IMR-90 (cell line): ENCODE measurements at regions not wholly inside any gene's neighbourhood (a gene's known extent, or its start where the extent isn't known, plus 50 kb on each side); places are given as distances from the start of the nearest gene placed in this dataset.

Experiments used
- ATAC-seq: fragments of 200-7000 bp; cut with Tn5 transposase; 2 replicates; pipeline ENCODE4 v1.9.1; 2020; ENCODE audit warnings: low read depth, mild to moderate bottlenecking, moderate library complexity
- BruUV-seq: library from RNA; stranded (reverse); fragments of 400-500 nt; replicated peaks from 2 replicates; lab custom pipeline; 2021; lab: Mats Ljungman, UMichigan
- CTCF ChIA-PET: fragments of 300-600 bp; formaldehyde crosslinking; extraction: SDS; loops from one replicate; lab custom pipeline; 2021; ENCODE audit warnings: antibody characterized with exemption; lab: Yijun Ruan, JAX
- POLR2A ChIA-PET: fragments of 300-600 bp; sonication (Branson Sonifier 250); formaldehyde crosslinking; loops from one replicate; lab custom pipeline; 2022; ENCODE audit warnings: antibody characterized with exemption; ENCODE audit not compliant: unreplicated experiment; lab: Charles Lee
- DNase-seq: peaks from one replicate; pipeline ENCODE4 v3.0.0; 2013
- H2AFZ ChIP-seq: replicated peaks from 2 replicates; pipeline ENCODE3; 2013; ENCODE audit warnings: low read length, mild to moderate bottlenecking; ENCODE audit not compliant: poor library complexity
- H2AK5ac ChIP-seq: 2 replicates; pipeline ENCODE4 v1.6.1; 2013; ENCODE audit warnings: low read depth, low read length, inconsistent platforms
- H2AK9ac ChIP-seq: replicated peaks from 2 replicates; pipeline ENCODE3; 2013; ENCODE audit warnings: mild to moderate bottlenecking, low read depth, low read length, moderate library complexity; ENCODE audit not compliant: poor library complexity
- H2BK120ac ChIP-seq: 2 replicates; pipeline ENCODE4 v1.6.1; 2013; ENCODE audit warnings: low read depth, low read length, inconsistent platforms
- H2BK15ac ChIP-seq: 3 replicates; pipeline ENCODE4 v1.6.1; 2013; ENCODE audit warnings: low read depth, low read length, inconsistent platforms
- H2BK20ac ChIP-seq: 2 replicates; pipeline ENCODE4 v1.6.1; 2013; ENCODE audit warnings: low read depth, mild to moderate bottlenecking, inconsistent platforms, low read length, moderate library complexity
- H2BK5ac ChIP-seq: 2 replicates; pipeline ENCODE4 v1.6.1; 2013; ENCODE audit warnings: mild to moderate bottlenecking, low read depth, low read length, inconsistent platforms; ENCODE audit not compliant: poor library complexity, severe bottlenecking
- H3K14ac ChIP-seq: replicated peaks from 2 replicates; pipeline ENCODE4 v1.6.1; 2013; ENCODE audit warnings: low read depth, low read length, inconsistent platforms
- H3K18ac ChIP-seq: 2 replicates; pipeline ENCODE4 v1.6.1; 2013; ENCODE audit warnings: low read depth, low read length, control low read depth
- H3K23ac ChIP-seq: 2 replicates; pipeline ENCODE4 v1.6.1; 2013; ENCODE audit warnings: low read depth, low read length, inconsistent platforms
- H3K27ac ChIP-seq: 2 replicates; pipeline ENCODE4 v1.5.1; 2013; ENCODE audit warnings: mild to moderate bottlenecking, control low read depth, low read length; ENCODE audit not compliant: insufficient read depth
- H3K27me3 ChIP-seq: 2 replicates; pipeline ENCODE4 v1.6.1; 2013; ENCODE audit warnings: low read length; ENCODE audit not compliant: control insufficient read depth, insufficient read depth
- H3K36me3 ChIP-seq: 2 replicates; pipeline ENCODE4 v1.6.1; 2013; ENCODE audit warnings: low read length, mixed read lengths; ENCODE audit not compliant: control insufficient read depth, insufficient read depth
- H3K4ac ChIP-seq: 2 replicates; pipeline ENCODE4 v1.6.1; 2013; ENCODE audit warnings: low read depth, low read length, inconsistent platforms
- H3K4me1 ChIP-seq: 2 replicates; pipeline ENCODE4 v1.6.1; 2013; ENCODE audit warnings: low read length, mixed read lengths; ENCODE audit not compliant: control insufficient read depth, insufficient read depth
- H3K4me2 ChIP-seq: 2 replicates; pipeline ENCODE4 v1.6.1; 2013; ENCODE audit warnings: low read depth, mild to moderate bottlenecking, control low read depth, low read length, moderate library complexity
- H3K4me3 ChIP-seq: 2 replicates; pipeline ENCODE4 v1.5.1; 2013; ENCODE audit warnings: low read depth, mild to moderate bottlenecking, control low read depth, low read length, moderate library complexity; ENCODE audit not compliant: insufficient read depth
- H3K56ac ChIP-seq: 2 replicates; pipeline ENCODE4 v1.6.1; 2013; ENCODE audit warnings: low read length, inconsistent platforms; ENCODE audit not compliant: insufficient read depth; ENCODE audit errors: extremely low read depth
- H3K79me1 ChIP-seq, 2 experiments: 2 replicates each; pipeline ENCODE4 v1.6.1; 2013; ENCODE audit warnings: low read length in 2 of 2, inconsistent platforms in 1 of 2, low read depth in 1 of 2
- H3K9ac ChIP-seq: 2 replicates; pipeline ENCODE4 v1.6.1; 2013; ENCODE audit warnings: low read depth, low read length, control low read depth
- H3K9me1 ChIP-seq: 2 replicates; pipeline ENCODE4 v1.6.1; 2013; ENCODE audit warnings: low read length, inconsistent platforms; ENCODE audit not compliant: insufficient read depth
- H3K9me3 ChIP-seq: 2 replicates; pipeline ENCODE4 v1.6.1; 2013; ENCODE audit warnings: low read length; ENCODE audit not compliant: control insufficient read depth, insufficient read depth
- H4K20me1 ChIP-seq: 2 replicates; pipeline ENCODE4 v1.6.1; 2013; ENCODE audit warnings: low read length, inconsistent platforms; ENCODE audit not compliant: insufficient read depth
- H4K5ac ChIP-seq: 2 replicates; pipeline ENCODE4 v1.6.1; 2013; ENCODE audit warnings: mild to moderate bottlenecking, low read depth, low read length, control low read depth
- H4K8ac ChIP-seq, 2 experiments: 2 replicates each; pipeline ENCODE4 v1.6.1; 2013; ENCODE audit warnings: low read depth in 2 of 2, low read length in 2 of 2, control low read depth in 1 of 2, inconsistent platforms in 1 of 2
- H4K91ac ChIP-seq: 2 replicates; pipeline ENCODE4 v1.6.1; 2013; ENCODE audit warnings: low read depth, low read length, inconsistent platforms; ENCODE audit not compliant: insufficient read depth
- BHLHE40 ChIP-seq: fragments of 150-350 bp; IDR thresholded peaks from 2 replicates; pipeline ENCODE4 v1.6.1; 2016; ENCODE audit warnings: mild to moderate bottlenecking, low read depth, low read length
- CEBPB ChIP-seq: IDR thresholded peaks from 2 replicates; pipeline ENCODE4 v1.6.1; 2012; ENCODE audit warnings: low read depth, low read length, improper control_type of control experiment
- CHD1 ChIP-seq: IDR thresholded peaks from 2 replicates; pipeline ENCODE4 v1.6.1; 2012; ENCODE audit warnings: low read depth, low read length, improper control_type of control experiment
- MAFK ChIP-seq: IDR thresholded peaks from 2 replicates; pipeline ENCODE4 v1.6.1; 2012; ENCODE audit warnings: low read depth, low read length, improper control_type of control experiment
- MXI1 ChIP-seq: IDR thresholded peaks from 2 replicates; pipeline ENCODE4 v1.6.1; 2012; ENCODE audit warnings: low read depth, mild to moderate bottlenecking, low read length, moderate library complexity, borderline replicate concordance
- NFE2L2 ChIP-seq: fragments of 150-350 bp; IDR thresholded peaks from 2 replicates; pipeline ENCODE4 v1.6.1; 2016; ENCODE audit warnings: low read depth, mild to moderate bottlenecking, low read length
- POLR2A ChIP-seq: IDR thresholded peaks from 2 replicates; pipeline ENCODE4 v1.6.1; 2012; ENCODE audit warnings: mild to moderate bottlenecking, low read depth, low read length
- RFX5 ChIP-seq: IDR thresholded peaks from 2 replicates; pipeline ENCODE4 v1.8.0; 2012; ENCODE audit warnings: low read depth, mild to moderate bottlenecking, low read length, moderate library complexity
- WGBS, 2 experiments: methylation state at CpG; one replicate each; pipeline versions ENCODE4 v1.1.5 to v1.1.7; 2013; ENCODE audit warnings: missing lambda C conversion rate in 2 of 2; ENCODE audit not compliant: insufficient read length in 1 of 2; ENCODE audit errors: extremely low coverage in 2 of 2; 5-methylcytosine and 5-hydroxymethylcytosine counted together
- dilution Hi-C: fragments of 300-500 bp; cut with HindIII; formaldehyde crosslinking; loops from one replicate; pipeline ENCODE4 v1.14.3; 2018; ENCODE audit warnings: low sequenced_read_pairs; ENCODE audit not compliant: unreplicated experiment
- in situ Hi-C: fragments of 300-500 bp; cut with MboI; formaldehyde crosslinking; loops from 3 replicates; pipeline ENCODE4 v1.14.3; 2019; ENCODE audit warnings: low sequenced_read_pairs, inconsistent platforms, mixed read lengths
- intact Hi-C: fragments of 100-400 bp; cut with micrococcal nuclease; formaldehyde crosslinking; loops from 2 replicates; pipeline ENCODE4 v1.10.0; 2022
- TF ChIP-seq, protein P1 (sequence below): fragments of 150-350 bp; IDR thresholded peaks from 2 replicates; pipeline ENCODE4 v1.6.1; 2017; ENCODE audit warnings: mild to moderate bottlenecking, antibody characterized with exemption, low read length, low read depth
- TF ChIP-seq, protein P2 (sequence below): fragments of 150-350 bp; IDR thresholded peaks from 2 replicates; pipeline ENCODE4 v1.6.1; 2016; ENCODE audit warnings: low read depth, mild to moderate bottlenecking, low read length, moderate library complexity, borderline replicate concordance

DNA sequence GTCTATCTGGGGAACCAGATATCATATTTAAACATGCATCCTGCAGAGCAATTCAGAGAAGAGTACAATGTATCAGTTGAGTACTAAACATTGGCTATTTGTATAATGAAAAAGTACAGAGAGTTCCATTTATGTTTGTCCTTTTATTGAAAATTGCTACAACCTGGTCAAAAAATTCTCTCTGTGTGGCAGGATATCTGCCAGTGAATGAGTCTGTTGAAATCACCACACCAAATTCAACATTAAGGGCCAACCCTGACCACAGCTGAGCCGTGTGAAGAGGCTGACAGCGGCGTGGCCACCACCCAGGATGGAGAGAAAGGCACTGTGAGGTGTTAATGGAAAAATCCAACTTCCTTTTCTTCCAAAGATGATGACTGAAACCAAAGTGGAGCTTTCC is 422.7 kb upstream of the PIK3R1 start:
- Histone ChIP-seq H3K9me1 (no peaks in the 10 kb centered on the region), H4K20me1 (no peaks in the 10 kb centered on the region), H2AFZ (no peak overlapping the region), H3K18ac (no peak overlapping the region), H4K8ac (no peak overlapping the region), H2AK5ac (no peak overlapping the region), H3K4ac (no peak overlapping the region), H2BK20ac (no peak overlapping the region), H4K91ac (no peak overlapping the region), H3K4me2 (no peak overlapping the region), H3K36me3 (no peaks in the 10 kb centered on the region), H4K5ac (no peak overlapping the region), H2AK9ac (no peak overlapping the region), H2BK120ac (no peak overlapping the region), H2BK15ac (no peak overlapping the region), H3K4me1 (no peaks in the 10 kb centered on the region), H3K4me3 (no peak overlapping the region), H3K27ac (no peak overlapping the region), H3K23ac (no peak overlapping the region), H3K9me3 (peaks cover 6% of the 10 kb centered on the region), H3K56ac (no peak overlapping the region), H3K9ac (no peak overlapping the region), H3K27me3 (no peaks in the 10 kb centered on the region), H3K14ac (no peak overlapping the region), H3K79me1 (no peaks in the 10 kb centered on the region), H2BK5ac (no peak overlapping the region)
- TF ChIP-seq CHD1, result no peak
- no peak for TF ChIP-seq MAFK
- TF ChIP-seq NFE2L2, result no peak
- TF ChIP-seq CEBPB, result no peak
- TF ChIP-seq MXI1, result no peak
- TF ChIP-seq, protein P1, sequence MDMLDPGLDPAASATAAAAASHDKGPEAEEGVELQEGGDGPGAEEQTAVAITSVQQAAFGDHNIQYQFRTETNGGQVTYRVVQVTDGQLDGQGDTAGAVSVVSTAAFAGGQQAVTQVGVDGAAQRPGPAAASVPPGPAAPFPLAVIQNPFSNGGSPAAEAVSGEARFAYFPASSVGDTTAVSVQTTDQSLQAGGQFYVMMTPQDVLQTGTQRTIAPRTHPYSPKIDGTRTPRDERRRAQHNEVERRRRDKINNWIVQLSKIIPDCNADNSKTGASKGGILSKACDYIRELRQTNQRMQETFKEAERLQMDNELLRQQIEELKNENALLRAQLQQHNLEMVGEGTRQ, result no peak
- TF ChIP-seq, protein P2, sequence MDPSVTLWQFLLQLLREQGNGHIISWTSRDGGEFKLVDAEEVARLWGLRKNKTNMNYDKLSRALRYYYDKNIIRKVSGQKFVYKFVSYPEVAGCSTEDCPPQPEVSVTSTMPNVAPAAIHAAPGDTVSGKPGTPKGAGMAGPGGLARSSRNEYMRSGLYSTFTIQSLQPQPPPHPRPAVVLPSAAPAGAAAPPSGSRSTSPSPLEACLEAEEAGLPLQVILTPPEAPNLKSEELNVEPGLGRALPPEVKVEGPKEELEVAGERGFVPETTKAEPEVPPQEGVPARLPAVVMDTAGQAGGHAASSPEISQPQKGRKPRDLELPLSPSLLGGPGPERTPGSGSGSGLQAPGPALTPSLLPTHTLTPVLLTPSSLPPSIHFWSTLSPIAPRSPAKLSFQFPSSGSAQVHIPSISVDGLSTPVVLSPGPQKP, result no peak
- TF ChIP-seq BHLHE40, result no peak
- no peak for TF ChIP-seq RFX5
- TF ChIP-seq POLR2A, result no peak
- ChIA-PET POLR2A (no interaction called here), CTCF (no interaction called here)
- dilution Hi-C loops (no loop called here), in situ Hi-C loops (no loop called here), intact Hi-C loops (no loop called here)
- no CpG with 5 or more reads among the region's 3 CpGs for WGBS, 2 experiments
- no TSS peak for BruUV-seq
- DNase-seq (no peak), ATAC-seq (no peak)
